Tibial nerve (tissue), 4 donors: ENCODE measurements at regions not wholly inside any gene's neighbourhood (a gene's known extent, or its start where the extent isn't known, plus 50 kb on each side); places are given as distances from the start of the nearest gene placed in this dataset.

Experiments used
- DNase-seq, 2 donors: peaks; one replicate each; pipeline ENCODE4 v3.0.0-alpha.2; 2019; ENCODE audit warnings: low spot score in 2 of 2
- H3K27ac ChIP-seq, 4 donors: fragments of 200-600 bp; sonication (generic) in 3 of 4; one replicate each; pipeline ENCODE4 v1.5.1; 2017 to 2019; ENCODE audit warnings: mild to moderate bottlenecking in 1 of 4
- H3K27me3 ChIP-seq, 2 donors: fragments of 200-600 bp; sonication (generic) in 1 of 2; one replicate each; pipeline versions ENCODE4 v1.5.1 to v1.6.0; 2017 to 2019
- H3K36me3 ChIP-seq, 3 donors: fragments of 200-600 bp; sonication (generic); one replicate each; pipeline ENCODE4 v1.5.1; 2018 to 2019
- H3K4me1 ChIP-seq, 4 donors: fragments of 200-600 bp; sonication (generic) in 3 of 4; one replicate each; pipeline ENCODE4 v1.5.1; 2017 to 2019
- H3K4me3 ChIP-seq, 4 donors: fragments of 200-600 bp; sonication (generic) in 3 of 4; one replicate each; pipeline ENCODE4 v1.5.1; 2017 to 2019; ENCODE audit warnings: mild to moderate bottlenecking in 1 of 4, moderate library complexity in 1 of 4
- H3K9me3 ChIP-seq, 4 donors: fragments of 200-600 bp; sonication (generic) in 3 of 4; one replicate each; pipeline ENCODE4 v1.5.1; 2017 to 2019
- CTCF ChIP-seq, 5 experiments: fragments of 200-600 bp in 3 of 5; fragments of 450-650 bp in 2 of 5; sonication (generic) in 3 of 5; IDR thresholded peaks; one replicate each; pipeline ENCODE4 v1.5.1; 2016 to 2019; ENCODE audit warnings: antibody characterized with exemption in 5 of 5, mild to moderate bottlenecking in 3 of 5, moderate library complexity in 2 of 5
- EP300 ChIP-seq, 2 donors: sonication (generic); formaldehyde crosslinking; IDR thresholded peaks; one replicate each; pipeline ENCODE4 v1.6.1; 2017; ENCODE audit warnings: antibody characterized with exemption in 2 of 2, mild to moderate bottlenecking in 1 of 2
- POLR2A ChIP-seq, 2 donors: fragments of 450-650 bp; IDR thresholded peaks; one replicate each; pipeline ENCODE4 v1.6.1; 2017; ENCODE audit warnings: antibody characterized with exemption in 2 of 2, mild to moderate bottlenecking in 2 of 2, moderate library complexity in 2 of 2
- WGBS, 2 donors: methylation state at CpG; one replicate each; pipeline ENCODE4 v1.1.5; 2018; 5-methylcytosine and 5-hydroxymethylcytosine counted together

- 86 to 89% methylated on average over 1 of the region's 1 CpG for WGBS, 2 donors
- Histone ChIP-seq H3K36me3 (no peaks in the 10 kb centered on the region), H3K9me3 (no peaks in the 10 kb centered on the region), H3K4me3 (no peak overlapping the region), H3K27ac (no peak overlapping the region), H3K4me1 (peaks cover 0 to 13% (median 0%) of the 10 kb centered on the region in 4 donors), H3K27me3 (no peaks in the 10 kb centered on the region)
- no peak for TF ChIP-seq CTCF (IDR thresholded peaks at IDR 0.05)
- TF ChIP-seq POLR2A (IDR thresholded peaks at IDR 0.05): no peak
- no peak for TF ChIP-seq EP300 (IDR thresholded peaks at IDR 0.05)
- no peak for DNase-seq
Measured at GRCh38 chr7:115471891-115472290, 550.0 kb downstream of the MDFIC start.

GRCh38 chr7:115462301-115463015 is 540.6 kb downstream of the MDFIC start:
- Histone ChIP-seq H3K4me3 (no peak overlapping the region), H3K9me3 (no peaks in the 10 kb centered on the region), H3K27me3 (no peaks in the 10 kb centered on the region), H3K27ac (no peak overlapping the region), H3K36me3 (no peaks in the 10 kb centered on the region), H3K4me1 (no peaks in the 10 kb centered on the region)
- DNase-seq: no peak
- no peak for TF ChIP-seq POLR2A (IDR thresholded peaks at IDR 0.05)
- no peak for TF ChIP-seq EP300 (IDR thresholded peaks at IDR 0.05)
- TF ChIP-seq CTCF (IDR thresholded peaks at IDR 0.05): no peak
- 92 to 96% methylated on average over 3 of the region's 3 CpGs for WGBS, 2 donors

- DNase-seq: no peak
- Histone ChIP-seq H3K9me3 (no peaks in the 10 kb centered on the region), H3K4me1 (no peaks in the 10 kb centered on the region), H3K27ac (no peak overlapping the region), H3K4me3 (no peak overlapping the region), H3K27me3 (no peaks in the 10 kb centered on the region), H3K36me3 (no peaks in the 10 kb centered on the region)
- no peak for TF ChIP-seq POLR2A (IDR thresholded peaks at IDR 0.05)
- TF ChIP-seq CTCF (IDR thresholded peaks at IDR 0.05): no peak
- TF ChIP-seq EP300 (IDR thresholded peaks at IDR 0.05): no peak
- WGBS, 2 donors: 59 to 90% methylated on average over 3 of the region's 3 CpGs
Measured at GRCh38 chr7:115449689-115450088, 527.8 kb downstream of the MDFIC start.

GRCh38 chr7:115447495-115447894 is 525.6 kb downstream of the MDFIC start:
- no peak overlapping the region for H3K4me3 ChIP-seq
- no peaks in the 10 kb centered on the region for H3K4me1 ChIP-seq
- no peak for DNase-seq
- no peaks in the 10 kb centered on the region for H3K27me3 ChIP-seq
- no peaks in the 10 kb centered on the region for H3K9me3 ChIP-seq
- TF ChIP-seq EP300 (IDR thresholded peaks at IDR 0.05) (no peak), CTCF (IDR thresholded peaks at IDR 0.05) (no peak), POLR2A (IDR thresholded peaks at IDR 0.05) (no peak)
- no peaks in the 10 kb centered on the region for H3K36me3 ChIP-seq
- WGBS, 2 donors: 93 to 94% methylated on average over 2 of the region's 2 CpGs
- H3K27ac ChIP-seq: no peak overlapping the region

- 76 to 94% methylated on average over 1 of the region's 1 CpG for WGBS, 2 donors
- no peaks in the 10 kb centered on the region for H3K9me3 ChIP-seq
- H3K27me3 ChIP-seq: no peaks in the 10 kb centered on the region
- H3K4me3 ChIP-seq: no peak overlapping the region
- no peak for DNase-seq
- H3K4me1 ChIP-seq: no peaks in the 10 kb centered on the region
- no peak overlapping the region for H3K27ac ChIP-seq
- TF ChIP-seq POLR2A (IDR thresholded peaks at IDR 0.05) (no peak), EP300 (IDR thresholded peaks at IDR 0.05) (no peak), CTCF (IDR thresholded peaks at IDR 0.05) (no peak)
- no peaks in the 10 kb centered on the region for H3K36me3 ChIP-seq
Measured at GRCh38 chr7:115441033-115441432, 519.1 kb downstream of the MDFIC start.
